GM23338 (cell line): ENCODE measurements at regions not wholly inside any gene's neighbourhood (a gene's known extent, or its start where the extent isn't known, plus 50 kb on each side); places are given as distances from the start of the nearest gene placed in this dataset.

Experiments used
- CREB1 ChIP-seq: fragments of 250-450 bp; sonication (Bioruptor Pico); IDR thresholded peaks from 2 replicates; pipeline ENCODE4 v1.5.0; 2020; ENCODE audit warnings: low read depth, mild to moderate bottlenecking, moderate library complexity
- CTCF ChIP-seq, 2 experiments: fragments of 200-600 bp in 1 of 2; sonication (generic) in 1 of 2; conservative IDR thresholded peaks; 2 replicates each; pipeline versions ENCODE4 v1.5.1 to v1.6.1; 2016 to 2017; ENCODE audit warnings: antibody characterized with exemption in 2 of 2, low read depth in 2 of 2, mild to moderate bottlenecking in 2 of 2, moderate library complexity in 1 of 2
- EZH2 ChIP-seq: fragments of 200-600 bp; sonication (generic); IDR thresholded peaks from one replicate; pipeline ENCODE4 v1.8.0; 2017; ENCODE audit warnings: antibody characterized with exemption, mild to moderate bottlenecking, low read depth; ENCODE audit not compliant: unreplicated experiment
- EZH2phosphoT487 ChIP-seq: fragments of 200-600 bp; sonication (generic); IDR thresholded peaks from one replicate; pipeline ENCODE4 v1.8.1; 2018; ENCODE audit warnings: antibody characterized with exemption; ENCODE audit not compliant: unreplicated experiment
- NANOG ChIP-seq: IDR thresholded peaks from 2 replicates; pipeline ENCODE4 v1.6.1; 2016; ENCODE audit warnings: antibody characterized with exemption, borderline replicate concordance
- POLR2AphosphoS5 ChIP-seq: IDR thresholded peaks from 2 replicates; pipeline ENCODE4 v1.6.1; 2016; ENCODE audit warnings: antibody characterized with exemption, low read depth
- REST ChIP-seq: IDR thresholded peaks from one replicate; pipeline ENCODE4 v1.6.1; 2018; ENCODE audit warnings: antibody characterized with exemption; ENCODE audit not compliant: unreplicated experiment
- ZNF331 ChIP-seq: fragments of 250-450 bp; sonication (Bioruptor Pico); IDR thresholded peaks from 2 replicates; pipeline ENCODE4 v1.5.0; 2020; ENCODE audit warnings: low read depth, mild to moderate bottlenecking, moderate library complexity

- TF ChIP-seq CTCF (conservative IDR thresholded peaks at IDR 0.05; ENCODE audit: low read depth in 2 of 2) (no peak), REST (no peak), EZH2 (no peak), POLR2AphosphoS5 (no peak), CREB1 (CRISPR knock-in tag) (no peak), NANOG (no peak), ZNF331 (CRISPR knock-in tag) (no peak), EZH2phosphoT487 (no peak)
Observed at GRCh38 chr2:4561196-4561595, 857.8 kb downstream of the DCDC2C start.
